Keratinocyte (primary cell): ENCODE measurements at regions not wholly inside any gene's neighbourhood (a gene's known extent, or its start where the extent isn't known, plus 50 kb on each side); places are given as distances from the start of the nearest gene placed in this dataset.

Source experiments
- CTCF ChIP-seq, 3 experiments: IDR thresholded peaks in 1 of 3; conservative IDR thresholded peaks in 1 of 3; optimal IDR thresholded peaks in 1 of 3; 2 replicates in 2 of 3; 3 replicates in 1 of 3; pipeline versions ENCODE3 to v1.5.1; 2011; ENCODE audit warnings: low read length in 3 of 3, mild to moderate bottlenecking in 3 of 3, moderate library complexity in 2 of 3, control low read depth in 1 of 3, inconsistent platforms in 1 of 3; ENCODE audit not compliant: insufficient read depth in 2 of 3; ENCODE audit errors: extremely low read depth in 1 of 3
- EZH2 ChIP-seq: IDR thresholded peaks from one replicate; pipeline ENCODE4 v1.6.1; 2012; ENCODE audit warnings: inconsistent platforms, mild to moderate bottlenecking, low read length, moderate library complexity

- TF ChIP-seq CTCF (optimal IDR thresholded peaks at IDR 0.05 in 1 of 3, IDR thresholded peaks at IDR 0.05 in 1 of 3, conservative IDR thresholded peaks at IDR 0.05 in 1 of 3; ENCODE audit: extremely low read depth in 1 of 3, insufficient read depth in 2 of 3, low read length in 3 of 3), result peak in 1 of 3 experiments; percentile 15
- no peak for TF ChIP-seq EZH2
These were observed 177.0 kb downstream of the TTLL2 start for GRCh38 chr6:167501831-167502385.
